ENCODE measurements at regions not wholly inside any gene's neighbourhood (a gene's known extent, or its start where the extent isn't known, plus 50 kb on each side); places are given as distances from the start of the nearest gene placed in this dataset.

GRCh38 chr2:7108792-7109532 is 191.8 kb downstream of the RNF144A start:
- ChIA-PET CTCF (interaction anchor here (0.7 to 2.8 kb wide), 5 partner anchors 9 to 172 kb away, joined by 3 to 15 read pairs (median 3); no protein-coding TSS in a partner anchor), POLR2A (no interaction called here)
- no peak for DNase-seq (ENCODE audit: extremely low spot score)
- TF ChIP-seq CTCF (IDR thresholded peaks at IDR 0.05; ENCODE audit: control extremely low read depth, extremely low read depth, low read depth, missing control alignments) = no peak

- CTCF ChIA-PET = interaction anchor here (0.9 to 2.8 kb wide), 4 partner anchors 9 to 171 kb away, joined by 3 to 15 read pairs (median 3); no protein-coding TSS in a partner anchor
- POLR2A ChIA-PET = no interaction called here
- TF ChIP-seq CTCF (IDR thresholded peaks at IDR 0.05; ENCODE audit: control extremely low read depth, extremely low read depth, low read depth, missing control alignments) = no peak
Observed at GRCh38 chr2:7109533-7109885, 192.3 kb downstream of the RNF144A start.

GRCh38 chr2:7111626-7112025 is 194.4 kb downstream of the RNF144A start:
- no peak for DNase-seq (ENCODE audit: extremely low spot score)
- TF ChIP-seq CTCF (IDR thresholded peaks at IDR 0.05; ENCODE audit: control extremely low read depth, extremely low read depth, low read depth, missing control alignments) = no peak
- POLR2A ChIA-PET = no interaction called here
- CTCF ChIA-PET = interaction anchor here (1.5 kb wide), 1 partner anchor 8 kb away, joined by 6 read pairs; no protein-coding TSS in a partner anchor

More at GRCh38 chr2:7109533-7109885, 192.3 kb downstream of the RNF144A start:
- DNase-seq (ENCODE audit: extremely low spot score) = no peak

GRCh38 chr2:7115364-7115763 is 198.2 kb downstream of the RNF144A start:
- CTCF ChIA-PET = no interaction called here
- POLR2A ChIA-PET = no interaction called here
- TF ChIP-seq CTCF (IDR thresholded peaks at IDR 0.05; ENCODE audit: control extremely low read depth, extremely low read depth, low read depth, missing control alignments) = no peak
- DNase-seq (ENCODE audit: extremely low spot score) = no peak

GRCh38 chr2:7115906-7116305 is 198.7 kb downstream of the RNF144A start:
- DNase-seq (ENCODE audit: extremely low spot score) = no peak
- ChIA-PET CTCF (interaction anchor here (0.7 kb wide), 1 partner anchor 58 kb away, joined by 3 read pairs; no protein-coding TSS in a partner anchor), POLR2A (no interaction called here)
- no peak for TF ChIP-seq CTCF (IDR thresholded peaks at IDR 0.05; ENCODE audit: control extremely low read depth, extremely low read depth, low read depth, missing control alignments)

GRCh38 chr2:7116511-7116910 is 199.3 kb downstream of the RNF144A start:
- CTCF ChIA-PET = interaction anchor here (0.7 kb wide), 1 partner anchor 59 kb away, joined by 3 read pairs; no protein-coding TSS in a partner anchor

More at GRCh38 chr2:7116511-7116910, 199.3 kb downstream of the RNF144A start:
- TF ChIP-seq CTCF (IDR thresholded peaks at IDR 0.05; ENCODE audit: control extremely low read depth, extremely low read depth, low read depth, missing control alignments) = no peak
- no peak for DNase-seq (ENCODE audit: extremely low spot score)
- POLR2A ChIA-PET = no interaction called here
